Stimulated activated CD4-positive, alpha-beta T cell treated with anti-CD3 and anti-CD28 coated beads, Interleukin-12 subunit alpha, Interleukin-12 subunit beta, amount 100 ng/mL, for 48 hours (primary cell): ENCODE measurements at regions not wholly inside any gene's neighbourhood (a gene's known extent, or its start where the extent isn't known, plus 50 kb on each side); places are given as distances from the start of the nearest gene placed in this dataset.

Experiments
- DNase-seq, 3 donors: peaks; one replicate each; pipeline ENCODE4 v3.0.0-alpha.2; 2020; ENCODE audit warnings: low read depth in 2 of 3, low spot score in 1 of 3

DNA sequence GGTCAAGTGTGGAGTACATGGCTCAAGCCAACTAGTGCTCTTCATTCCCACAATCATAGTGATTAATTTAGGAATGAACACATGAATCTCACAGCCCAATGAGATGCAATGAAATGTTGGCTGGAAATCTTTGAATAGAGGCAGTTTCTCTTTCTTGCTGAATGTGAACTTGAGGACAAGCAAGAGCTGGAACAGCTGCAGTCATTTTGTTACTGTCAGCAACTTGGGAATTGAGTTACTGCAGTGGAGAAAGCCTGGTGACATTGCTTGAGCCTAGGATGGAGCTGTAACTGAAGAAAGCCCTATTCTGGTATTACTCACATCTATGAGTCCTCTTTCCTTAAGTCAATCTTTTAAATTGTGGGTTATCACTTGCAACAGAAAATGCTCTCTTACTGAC is 62.3 kb downstream of the YIPF5 start:
- DNase-seq, result no peak
